ENCODE measurements at regions not wholly inside any gene's neighbourhood (a gene's known extent, or its start where the extent isn't known, plus 50 kb on each side); places are given as distances from the start of the nearest gene placed in this dataset.

DNA sequence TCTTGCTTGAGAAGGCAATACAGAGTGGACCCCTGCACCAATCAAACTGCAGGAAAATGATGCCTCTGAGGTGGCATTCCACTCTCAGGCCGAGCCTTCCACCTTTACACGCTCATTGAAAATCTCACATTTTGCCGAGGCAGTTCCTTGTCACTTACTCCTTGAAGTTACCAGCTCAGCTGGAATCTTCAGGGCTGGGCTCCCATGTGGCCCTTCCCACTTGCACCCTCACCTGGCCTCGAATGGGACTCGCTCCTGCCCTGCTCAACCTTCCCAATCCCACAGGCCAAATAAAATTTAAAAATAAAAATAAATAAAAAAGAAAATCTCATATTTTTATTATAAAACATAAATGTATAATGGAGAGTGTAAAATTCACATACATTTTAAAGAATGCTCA, 790.7 kb upstream of the COBL start:
- Histone ChIP-seq H3K27me3 (replicated peaks in 1 of 2; ENCODE audit: control insufficient read depth in 2 of 2, extremely low read depth in 1 of 2, insufficient read depth in 2 of 2, low read length in 1 of 2) (no peaks in the 10 kb centered on the region), H3K36me3 (ENCODE audit: control insufficient read depth in 2 of 2, extremely low read depth in 1 of 2, insufficient read depth in 1 of 2, low read length in 1 of 2) (no peaks in the 10 kb centered on the region), H3K4me3 (ENCODE audit: control insufficient read depth in 1 of 2, extremely low read depth in 1 of 2, low read length in 1 of 2) (no peak overlapping the region), H3K9me3 (no peaks in the 10 kb centered on the region), H3K27ac (ENCODE audit: low read length) (no peak overlapping the region), H3K4me1 (ENCODE audit: control insufficient read depth in 1 of 2, extremely low read depth in 1 of 2, insufficient read depth in 2 of 2, low read length in 2 of 2) (no peaks in the 10 kb centered on the region)
- no peak for DNase-seq
- ChIA-PET POLR2A (no interaction called here), CTCF (no interaction called here)
- WGBS (ENCODE audit: insufficient coverage): 81% methylated on average over 3 of the region's 5 CpGs
- Mint-ChIP-seq H3K36me3 (no peaks in the 10 kb centered on the region), H3K9me3 (peaks cover 2 to 18% (median 15%) of the 10 kb centered on the region in 3 donors), H3K27ac (no peak overlapping the region), H3K4me1 (no peaks in the 10 kb centered on the region), H3K27me3 (no peaks in the 10 kb centered on the region), H3K4me3 (no peak overlapping the region)
- ATAC-seq (replicated peaks in 1 of 4): no peak

- no CpG with 5 or more reads among the region's 1 CpG for WGBS (ENCODE audit: insufficient coverage)
- no peak overlapping the region for H3K27ac Mint-ChIP-seq
- H3K4me1 Mint-ChIP-seq: no peaks in the 10 kb centered on the region
- Histone ChIP-seq H3K4me1 (ENCODE audit: control insufficient read depth in 1 of 2, extremely low read depth in 1 of 2, insufficient read depth in 2 of 2, low read length in 2 of 2) (no peaks in the 10 kb centered on the region), H3K36me3 (ENCODE audit: control insufficient read depth in 2 of 2, extremely low read depth in 1 of 2, insufficient read depth in 1 of 2, low read length in 1 of 2) (no peaks in the 10 kb centered on the region), H3K9me3 (no peaks in the 10 kb centered on the region), H3K27me3 (replicated peaks in 1 of 2; ENCODE audit: control insufficient read depth in 2 of 2, extremely low read depth in 1 of 2, insufficient read depth in 2 of 2, low read length in 1 of 2) (no peaks in the 10 kb centered on the region), H3K27ac (ENCODE audit: low read length) (no peak overlapping the region), H3K4me3 (ENCODE audit: control insufficient read depth in 1 of 2, extremely low read depth in 1 of 2, low read length in 1 of 2) (no peak overlapping the region)
- DNase-seq (no peak), ATAC-seq (replicated peaks in 1 of 4) (no peak)
- CTCF ChIA-PET: no interaction called here
- no peaks in the 10 kb centered on the region for H3K36me3 Mint-ChIP-seq
- POLR2A ChIA-PET: no interaction called here
- H3K27me3 Mint-ChIP-seq: no peaks in the 10 kb centered on the region
- H3K9me3 Mint-ChIP-seq: peaks cover 8 to 23% (median 23%) of the 10 kb centered on the region in 3 donors
- H3K4me3 Mint-ChIP-seq: no peak overlapping the region
Observed at GRCh38 chr7:52095861-52096260, 779.3 kb upstream of the COBL start.

DNA sequence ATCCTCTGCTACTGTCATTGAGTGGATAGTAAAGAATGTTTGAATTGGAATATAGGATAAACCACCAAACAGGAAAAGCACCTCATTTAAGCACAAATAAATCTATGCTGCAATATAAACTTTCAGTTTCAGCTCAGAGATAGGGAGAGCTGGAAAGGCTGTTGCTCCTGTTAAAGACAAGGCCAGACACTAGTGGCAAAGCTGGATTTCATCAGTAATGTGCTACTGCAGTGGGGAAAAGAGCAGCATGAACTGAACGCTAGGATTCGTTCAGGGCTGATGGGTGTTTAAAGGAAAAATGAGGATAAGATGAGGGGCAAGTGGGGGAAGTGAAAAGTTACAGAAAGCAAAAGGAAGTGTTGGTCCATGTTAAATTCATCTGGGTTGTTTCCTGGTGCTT, 775.4 kb upstream of the COBL start:
- 75% methylated on average over 2 of the region's 2 CpGs for WGBS (ENCODE audit: insufficient coverage)
- Mint-ChIP-seq H3K27ac (no peak overlapping the region), H3K4me1 (no peaks in the 10 kb centered on the region), H3K4me3 (no peak overlapping the region), H3K9me3 (peaks cover 3 to 21% (median 19%) of the 10 kb centered on the region in 3 donors), H3K27me3 (peaks cover 0 to 3% of the 10 kb centered on the region in 2 donors), H3K36me3 (no peaks in the 10 kb centered on the region)
- Histone ChIP-seq H3K36me3 (ENCODE audit: control insufficient read depth in 2 of 2, extremely low read depth in 1 of 2, insufficient read depth in 1 of 2, low read length in 1 of 2) (no peaks in the 10 kb centered on the region), H3K27me3 (replicated peaks in 1 of 2; ENCODE audit: control insufficient read depth in 2 of 2, extremely low read depth in 1 of 2, insufficient read depth in 2 of 2, low read length in 1 of 2) (no peaks in the 10 kb centered on the region), H3K4me3 (ENCODE audit: control insufficient read depth in 1 of 2, extremely low read depth in 1 of 2, low read length in 1 of 2) (no peak overlapping the region), H3K4me1 (ENCODE audit: control insufficient read depth in 1 of 2, extremely low read depth in 1 of 2, insufficient read depth in 2 of 2, low read length in 2 of 2) (no peaks in the 10 kb centered on the region), H3K27ac (ENCODE audit: low read length) (no peak overlapping the region), H3K9me3 (no peaks in the 10 kb centered on the region)
- no peak for DNase-seq
- CTCF ChIA-PET: no interaction called here
- POLR2A ChIA-PET: interaction anchor here in 1 of 2 donors (0.6 kb wide), 1 partner anchor 9 kb away, joined by 3 read pairs; no protein-coding TSS in a partner anchor
- no peak for ATAC-seq (replicated peaks in 1 of 4)

- H3K27me3 ChIP-seq (replicated peaks in 1 of 2; ENCODE audit: control insufficient read depth in 2 of 2, extremely low read depth in 1 of 2, insufficient read depth in 2 of 2, low read length in 1 of 2): no peaks in the 10 kb centered on the region
- Mint-ChIP-seq H3K4me1 (no peaks in the 10 kb centered on the region), H3K27ac (no peak overlapping the region), H3K4me3 (no peak overlapping the region), H3K27me3 (peaks cover 0 to 3% of the 10 kb centered on the region in 2 donors), H3K9me3 (peaks cover 0 to 28% (median 16%) of the 10 kb centered on the region in 3 donors), H3K36me3 (no peaks in the 10 kb centered on the region)
- DNase-seq (no peak), ATAC-seq (replicated peaks in 1 of 4) (no peak)
- H3K4me1 ChIP-seq (ENCODE audit: control insufficient read depth in 1 of 2, extremely low read depth in 1 of 2, insufficient read depth in 2 of 2, low read length in 2 of 2): no peaks in the 10 kb centered on the region
- H3K9me3 ChIP-seq: no peaks in the 10 kb centered on the region
- H3K27ac ChIP-seq (ENCODE audit: low read length): no peak overlapping the region
- POLR2A ChIA-PET: no interaction called here
- no peak overlapping the region for H3K4me3 ChIP-seq (ENCODE audit: control insufficient read depth in 1 of 2, extremely low read depth in 1 of 2, low read length in 1 of 2)
- CTCF ChIA-PET: no interaction called here
- no peaks in the 10 kb centered on the region for H3K36me3 ChIP-seq (ENCODE audit: control insufficient read depth in 2 of 2, extremely low read depth in 1 of 2, insufficient read depth in 1 of 2, low read length in 1 of 2)
- 100% methylated on average over 1 of the region's 6 CpGs for WGBS (ENCODE audit: insufficient coverage)
Observed at GRCh38 chr7:52091101-52091500, 774.5 kb upstream of the COBL start.

GRCh38 chr7:52088008-52088901, 771.6 kb upstream of the COBL start:
- Mint-ChIP-seq H3K27ac (no peak overlapping the region), H3K9me3 (peaks cover 6 to 30% (median 9%) of the 10 kb centered on the region in 3 donors), H3K4me3 (no peak overlapping the region), H3K36me3 (no peaks in the 10 kb centered on the region), H3K4me1 (no peaks in the 10 kb centered on the region), H3K27me3 (peaks cover 0 to 3% of the 10 kb centered on the region in 2 donors)
- ATAC-seq (replicated peaks in 1 of 4) (no peak), DNase-seq (no peak)
- H3K4me1 ChIP-seq (ENCODE audit: control insufficient read depth in 1 of 2, extremely low read depth in 1 of 2, insufficient read depth in 2 of 2, low read length in 2 of 2): no peaks in the 10 kb centered on the region
- H3K4me3 ChIP-seq (ENCODE audit: control insufficient read depth in 1 of 2, extremely low read depth in 1 of 2, low read length in 1 of 2): no peak overlapping the region
- no peaks in the 10 kb centered on the region for H3K9me3 ChIP-seq
- no peaks in the 10 kb centered on the region for H3K36me3 ChIP-seq (ENCODE audit: control insufficient read depth in 2 of 2, extremely low read depth in 1 of 2, insufficient read depth in 1 of 2, low read length in 1 of 2)
- no peak overlapping the region for H3K27ac ChIP-seq (ENCODE audit: low read length)
- 24% methylated on average over 42 of the region's 49 CpGs for WGBS (ENCODE audit: insufficient coverage)
- H3K27me3 ChIP-seq (replicated peaks in 1 of 2; ENCODE audit: control insufficient read depth in 2 of 2, extremely low read depth in 1 of 2, insufficient read depth in 2 of 2, low read length in 1 of 2): no peaks in the 10 kb centered on the region
- POLR2A ChIA-PET: no interaction called here
- CTCF ChIA-PET: no interaction called here

DNA sequence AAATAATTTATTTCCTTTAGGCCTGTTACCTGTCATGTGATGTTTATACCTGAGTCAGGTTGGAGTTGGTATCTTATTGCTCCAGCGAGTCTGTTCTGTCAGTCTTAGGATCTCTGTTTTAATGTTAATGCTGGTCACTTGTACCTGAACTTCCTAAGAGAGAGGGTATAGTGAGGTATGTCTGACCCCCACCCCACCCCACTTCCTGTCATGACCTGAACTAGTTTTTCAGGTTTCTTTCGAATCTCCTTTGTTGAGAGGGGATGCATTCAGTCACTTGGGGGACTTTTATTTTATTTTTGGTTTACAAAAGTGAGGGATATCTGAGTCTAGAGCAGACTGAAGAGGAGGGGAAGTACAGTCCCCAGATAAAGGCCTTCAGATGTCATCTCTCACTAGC, 769.0 kb upstream of the COBL start:
- no CpG with 5 or more reads among the region's 2 CpGs for WGBS (ENCODE audit: insufficient coverage)
- ChIA-PET POLR2A (no interaction called here), CTCF (no interaction called here)
- DNase-seq (no peak), ATAC-seq (replicated peaks in 1 of 4) (no peak)
- Mint-ChIP-seq H3K36me3 (no peaks in the 10 kb centered on the region), H3K27me3 (peaks cover 0 to 3% of the 10 kb centered on the region in 2 donors), H3K9me3 (peaks cover 9 to 32% (median 9%) of the 10 kb centered on the region in 3 donors), H3K4me1 (no peaks in the 10 kb centered on the region), H3K4me3 (no peak overlapping the region), H3K27ac (no peak overlapping the region)
- Histone ChIP-seq H3K4me3 (ENCODE audit: control insufficient read depth in 1 of 2, extremely low read depth in 1 of 2, low read length in 1 of 2) (no peak overlapping the region), H3K4me1 (ENCODE audit: control insufficient read depth in 1 of 2, extremely low read depth in 1 of 2, insufficient read depth in 2 of 2, low read length in 2 of 2) (no peaks in the 10 kb centered on the region), H3K27me3 (replicated peaks in 1 of 2; ENCODE audit: control insufficient read depth in 2 of 2, extremely low read depth in 1 of 2, insufficient read depth in 2 of 2, low read length in 1 of 2) (no peaks in the 10 kb centered on the region), H3K9me3 (no peaks in the 10 kb centered on the region), H3K27ac (ENCODE audit: low read length) (no peak overlapping the region), H3K36me3 (ENCODE audit: control insufficient read depth in 2 of 2, extremely low read depth in 1 of 2, insufficient read depth in 1 of 2, low read length in 1 of 2) (no peaks in the 10 kb centered on the region)
